NT2/D1 (cell line): ENCODE measurements at regions not wholly inside any gene's neighbourhood (a gene's known extent, or its start where the extent isn't known, plus 50 kb on each side); places are given as distances from the start of the nearest gene placed in this dataset.

ENCODE experiments used
- DNase-seq: peaks from one replicate; pipeline ENCODE4 v3.0.0-alpha.2; 2011; ENCODE audit warnings: low read depth, low spot score
- H3K27me3 ChIP-seq: 2 replicates; pipeline ENCODE4 v1.6.0; 2011; ENCODE audit warnings: mild to moderate bottlenecking; ENCODE audit not compliant: insufficient read length, insufficient read depth
- H3K36me3 ChIP-seq: 2 replicates; pipeline ENCODE4 v1.6.1; 2011; ENCODE audit warnings: mild to moderate bottlenecking, low read length, mixed read lengths; ENCODE audit not compliant: insufficient read depth, insufficient read length
- H3K4me1 ChIP-seq: 2 replicates; pipeline ENCODE4 v1.5.1; 2011; ENCODE audit not compliant: insufficient read depth, insufficient read length
- H3K4me3 ChIP-seq: 2 replicates; pipeline ENCODE4 v1.5.1; 2011; ENCODE audit warnings: low read depth; ENCODE audit not compliant: insufficient read length
- H3K9ac ChIP-seq: 2 replicates; pipeline ENCODE4 v1.6.0; 2011; ENCODE audit warnings: low read depth; ENCODE audit not compliant: insufficient read length
- H3K9me3 ChIP-seq: 2 replicates; pipeline ENCODE4 v1.5.1; 2011; ENCODE audit warnings: mild to moderate bottlenecking, low read length; ENCODE audit not compliant: insufficient read depth
- SUZ12 ChIP-seq: IDR thresholded peaks from 2 replicates; pipeline ENCODE4 v1.6.1; 2011; ENCODE audit not compliant: insufficient read length, insufficient read depth; ENCODE audit errors: extremely low read depth
- YY1 ChIP-seq: IDR thresholded peaks from 2 replicates; pipeline ENCODE4 v1.6.1; 2011; ENCODE audit not compliant: insufficient read length, insufficient read depth
- ZNF274 ChIP-seq: IDR thresholded peaks from 2 replicates; pipeline ENCODE4 v1.6.1; 2011; ENCODE audit warnings: mild to moderate bottlenecking, low read depth, low read length

- Histone ChIP-seq H3K4me3 (no peak overlapping the region), H3K36me3 (no peaks in the 10 kb centered on the region), H3K9ac (no peak overlapping the region), H3K9me3 (peaks cover 7% of the 10 kb centered on the region; the same call in 1 of the 2 replicates), H3K27me3 (no peaks in the 10 kb centered on the region), H3K4me1 (no peaks in the 10 kb centered on the region)
- no peak for DNase-seq
- TF ChIP-seq YY1 (no peak), ZNF274 (no peak), SUZ12 (no peak)
Observed at GRCh38 chr2:235405612-235406361, 88.1 kb upstream of the AGAP1 start.

GRCh38 chr2:235406430-235406829, 87.4 kb upstream of the AGAP1 start:
- Histone ChIP-seq H3K4me1 (no peaks in the 10 kb centered on the region), H3K9ac (no peak overlapping the region), H3K36me3 (no peaks in the 10 kb centered on the region), H3K9me3 (0 out of 2 replicates have a peak, but pooled peaks cover under 1% of the 10 kb centered on the region), H3K27me3 (no peaks in the 10 kb centered on the region), H3K4me3 (no peak overlapping the region)
- no peak for DNase-seq
- TF ChIP-seq ZNF274, result no peak
- TF ChIP-seq SUZ12, result no peak
- no peak for TF ChIP-seq YY1

DNA sequence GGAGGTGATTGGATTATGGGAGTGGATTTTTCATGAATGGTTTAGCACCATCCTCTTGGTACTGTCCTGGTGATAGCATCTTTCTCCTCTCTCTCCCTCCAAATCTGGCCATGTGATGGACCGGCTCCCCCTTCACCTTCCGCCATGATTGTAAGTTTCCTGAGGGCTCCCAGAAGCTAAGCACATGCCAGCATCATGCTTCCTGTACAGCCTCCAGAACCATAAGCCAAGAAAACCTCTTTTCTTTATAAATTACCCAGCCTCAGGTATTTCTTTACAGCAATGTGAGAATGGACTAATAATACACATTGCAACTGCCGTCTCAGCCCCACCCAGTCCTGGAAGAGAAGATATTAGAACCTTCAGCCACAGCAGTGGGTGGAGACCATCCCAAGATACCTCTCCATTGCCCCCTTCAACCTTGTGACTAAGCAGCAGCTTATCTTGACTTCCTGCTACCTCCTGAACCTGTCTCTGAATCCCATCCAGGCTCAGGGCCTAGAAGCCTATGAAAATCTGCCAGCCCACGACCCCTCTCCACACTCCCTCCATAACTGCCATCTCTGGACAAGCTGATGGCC, 81.8 kb upstream of the AGAP1 start:
- H3K4me3 ChIP-seq, result no peak overlapping the region
- H3K27me3 ChIP-seq, result no peaks in the 10 kb centered on the region
- no peaks in the 10 kb centered on the region for H3K36me3 ChIP-seq
- no peak for TF ChIP-seq ZNF274
- no peak for TF ChIP-seq YY1
- no peak for TF ChIP-seq SUZ12
- no peak overlapping the region for H3K9ac ChIP-seq
- no peaks in the 10 kb centered on the region for H3K9me3 ChIP-seq
- no peaks in the 10 kb centered on the region for H3K4me1 ChIP-seq
- DNase-seq, result no peak

GRCh38 chr2:235413064-235413463, 80.8 kb upstream of the AGAP1 start:
- Histone ChIP-seq H3K27me3 (no peaks in the 10 kb centered on the region), H3K4me1 (no peaks in the 10 kb centered on the region), H3K4me3 (no peak overlapping the region), H3K9me3 (no peaks in the 10 kb centered on the region), H3K9ac (no peak overlapping the region), H3K36me3 (no peaks in the 10 kb centered on the region)
- no peak for DNase-seq
- no peak for TF ChIP-seq ZNF274
- TF ChIP-seq YY1, result no peak
- no peak for TF ChIP-seq SUZ12

DNA sequence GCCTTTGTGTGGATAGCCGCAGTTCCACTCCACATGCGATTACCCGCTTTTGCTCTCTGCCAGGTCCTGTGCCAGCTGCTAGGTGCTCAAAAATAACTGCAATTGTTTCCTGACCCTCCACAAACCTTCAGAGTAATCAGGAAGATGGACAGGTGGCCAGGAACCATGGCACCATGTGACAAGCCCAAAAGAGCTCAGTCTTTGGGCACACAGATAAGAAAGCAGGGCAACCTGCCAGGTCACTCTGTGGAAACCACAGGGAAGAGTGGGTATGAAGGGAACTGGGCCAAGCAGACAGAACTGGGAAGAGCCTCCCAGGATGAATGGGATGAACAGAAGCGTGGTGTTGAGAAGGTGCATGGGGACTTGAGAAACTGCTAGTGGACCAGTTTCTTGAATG, 79.4 kb upstream of the AGAP1 start:
- H3K4me3 ChIP-seq, result no peak overlapping the region
- no peak for DNase-seq
- H3K27me3 ChIP-seq, result no peaks in the 10 kb centered on the region

DNA sequence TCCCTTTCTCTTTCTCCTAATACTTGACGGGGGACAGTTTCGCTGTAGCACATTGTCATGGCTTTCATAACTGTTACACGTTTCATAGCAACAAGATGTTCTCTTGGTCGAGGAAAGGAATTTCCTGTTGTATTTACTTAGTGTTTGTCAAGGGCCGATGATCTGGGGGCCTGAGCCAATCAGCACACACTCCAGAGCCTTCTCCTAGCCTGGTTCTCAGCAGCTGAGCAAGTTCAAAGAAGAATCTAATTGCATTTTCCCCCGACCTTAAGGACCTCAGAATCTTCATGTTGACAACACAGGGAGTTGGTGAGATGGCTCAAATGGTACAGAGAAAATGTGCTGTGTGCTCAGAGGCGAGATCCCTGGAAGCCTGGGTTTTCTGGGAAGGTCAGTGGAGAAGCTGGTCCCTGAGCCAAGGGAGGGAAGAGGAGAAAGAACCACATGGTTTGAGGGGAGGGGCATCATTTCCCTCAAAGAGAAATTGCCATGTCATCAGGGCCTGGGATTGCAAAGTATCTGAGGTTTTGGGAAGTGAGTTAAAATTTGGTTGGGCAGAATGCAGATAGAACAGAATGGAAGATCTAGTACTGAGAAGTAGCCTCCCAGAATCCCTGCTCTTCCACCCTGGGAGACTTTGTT, 76.9 kb upstream of the AGAP1 start:
- H3K4me1 ChIP-seq, result no peaks in the 10 kb centered on the region
- H3K9ac ChIP-seq, result no peak overlapping the region
- TF ChIP-seq SUZ12 (no peak), YY1 (no peak)
- no peaks in the 10 kb centered on the region for H3K27me3 ChIP-seq
- H3K4me3 ChIP-seq, result no peak overlapping the region
- no peaks in the 10 kb centered on the region for H3K9me3 ChIP-seq
- no peak for DNase-seq
- H3K36me3 ChIP-seq, result no peaks in the 10 kb centered on the region

More for the DNA sequence above, 79.4 kb upstream of the AGAP1 start:
- no peak overlapping the region for H3K9ac ChIP-seq
- H3K9me3 ChIP-seq, result no peaks in the 10 kb centered on the region
- no peaks in the 10 kb centered on the region for H3K4me1 ChIP-seq
- H3K36me3 ChIP-seq, result no peaks in the 10 kb centered on the region
- TF ChIP-seq ZNF274 (no peak), YY1 (no peak)

- Histone ChIP-seq H3K27me3 (no peaks in the 10 kb centered on the region), H3K9me3 (no peaks in the 10 kb centered on the region), H3K4me3 (no peak overlapping the region), H3K36me3 (no peaks in the 10 kb centered on the region), H3K9ac (no peak overlapping the region), H3K4me1 (no peaks in the 10 kb centered on the region)
- DNase-seq, result no peak
- TF ChIP-seq ZNF274 (no peak), YY1 (no peak), SUZ12 (no peak)
Observed at GRCh38 chr2:235418918-235419317, 74.9 kb upstream of the AGAP1 start.
